Stimulated activated CD4-positive, alpha-beta T cell treated with anti-CD3 and anti-CD28 coated beads, TNF-alpha, amount 100 ng/mL, for 48 hours (primary cell): ENCODE measurements at regions not wholly inside any gene's neighbourhood (a gene's known extent, or its start where the extent isn't known, plus 50 kb on each side); places are given as distances from the start of the nearest gene placed in this dataset.
A peak's percentile ranks its signal among the peaks of the same experiment; 100 is the strongest.

ENCODE experiments used
- DNase-seq, 3 donors: peaks; one replicate each; pipeline ENCODE4 v3.0.0-alpha.2; 2020; ENCODE audit warnings: low read depth in 3 of 3

- DNase-seq, result peak; percentile 29 to 42 (median 38)
These were observed 67.3 kb upstream of the NUP50 start for GRCh38 chr22:45096256-45096907.

- no peak for DNase-seq
These were observed 66.7 kb upstream of the NUP50 start for GRCh38 chr22:45097061-45097460.

- DNase-seq, result no peak
These were observed 65.7 kb upstream of the NUP50 start for GRCh38 chr22:45098056-45098455.

GRCh38 chr22:45099961-45100360 is 63.8 kb upstream of the NUP50 start:
- DNase-seq, result no peak

GRCh38 chr22:45101515-45102227 is 62.1 kb upstream of the NUP50 start:
- peak in 2 of 3 donors; percentile 3 to 21 for DNase-seq

- no peak for DNase-seq
These were observed 60.8 kb upstream of the NUP50 start for GRCh38 chr22:45102896-45103420.

GRCh38 chr22:45103756-45104155 is 60.0 kb upstream of the NUP50 start:
- no peak for DNase-seq

- DNase-seq, result no peak
These were observed 59.4 kb upstream of the NUP50 start for GRCh38 chr22:45104313-45104712.

- no peak for DNase-seq
These were observed 58.4 kb upstream of the NUP50 start for GRCh38 chr22:45105281-45105702.

- no peak for DNase-seq
These were observed 56.1 kb upstream of the NUP50 start for GRCh38 chr22:45107671-45108070.

GRCh38 chr22:45112136-45112879 is 51.4 kb upstream of the NUP50 start:
- DNase-seq, result no peak
